ENCODE measurements at regions not wholly inside any gene's neighbourhood (a gene's known extent, or its start where the extent isn't known, plus 50 kb on each side); places are given as distances from the start of the nearest gene placed in this dataset.

- H3K4me3 ChIP-seq (ENCODE audit: low read depth, low read length): no peak overlapping the region
- DNase-seq (ENCODE audit: low read depth): no peak
- no peak for TF ChIP-seq CTCF (IDR thresholded peaks at IDR 0.05; ENCODE audit: control insufficient read depth, extremely low read depth, insufficient read depth)
Observed at GRCh38 chr22:49168219-49168813, 659.4 kb downstream of the BRD1 start.

GRCh38 chr22:49166746-49167145, 660.9 kb downstream of the BRD1 start:
- TF ChIP-seq CTCF (IDR thresholded peaks at IDR 0.05; ENCODE audit: control insufficient read depth, extremely low read depth, insufficient read depth): no peak
- H3K4me3 ChIP-seq (ENCODE audit: low read depth, low read length): no peak overlapping the region
- no peak for DNase-seq (ENCODE audit: low read depth)

- no peak for TF ChIP-seq CTCF (IDR thresholded peaks at IDR 0.05; ENCODE audit: control insufficient read depth, extremely low read depth, insufficient read depth)
- DNase-seq (ENCODE audit: low read depth): no peak
- H3K4me3 ChIP-seq (ENCODE audit: low read depth, low read length): no peak overlapping the region
Observed at GRCh38 chr22:49166211-49166610, 661.5 kb downstream of the BRD1 start.

GRCh38 chr22:49164773-49165320, 662.8 kb downstream of the BRD1 start:
- no peak for TF ChIP-seq CTCF (IDR thresholded peaks at IDR 0.05; ENCODE audit: control insufficient read depth, extremely low read depth, insufficient read depth)
- H3K4me3 ChIP-seq (ENCODE audit: low read depth, low read length): no peak overlapping the region
- DNase-seq (ENCODE audit: low read depth): no peak

GRCh38 chr22:49163960-49164690, 663.5 kb downstream of the BRD1 start:
- H3K4me3 ChIP-seq (ENCODE audit: low read depth, low read length): no peak overlapping the region
- no peak for DNase-seq (ENCODE audit: low read depth)
- no peak for TF ChIP-seq CTCF (IDR thresholded peaks at IDR 0.05; ENCODE audit: control insufficient read depth, extremely low read depth, insufficient read depth)

GRCh38 chr22:49163258-49163959, 664.3 kb downstream of the BRD1 start:
- no peak for DNase-seq (ENCODE audit: low read depth)
- TF ChIP-seq CTCF (IDR thresholded peaks at IDR 0.05; ENCODE audit: control insufficient read depth, extremely low read depth, insufficient read depth): no peak
- no peak overlapping the region for H3K4me3 ChIP-seq (ENCODE audit: low read depth, low read length)
